ENCODE measurements at regions not wholly inside any gene's neighbourhood (a gene's known extent, or its start where the extent isn't known, plus 50 kb on each side); places are given as distances from the start of the nearest gene placed in this dataset.

DNA sequence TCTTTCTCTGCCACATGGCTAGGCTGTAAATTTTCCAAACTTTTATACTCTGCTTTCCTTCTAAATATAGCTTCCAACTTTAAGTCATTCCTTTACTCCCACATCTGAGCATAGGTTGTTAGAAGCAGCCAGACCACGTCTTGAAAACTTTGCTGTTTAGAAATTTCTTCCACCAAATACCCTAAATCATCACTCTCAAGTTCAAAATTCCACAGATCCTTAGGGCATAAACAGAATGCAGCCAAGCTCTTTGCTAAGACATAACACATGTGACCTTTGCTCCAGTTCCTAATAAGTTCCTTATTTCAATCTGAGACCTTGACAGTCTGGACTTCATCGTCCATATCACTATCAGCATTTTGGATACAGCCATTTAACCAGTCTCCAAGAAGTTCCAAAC, 749.9 kb downstream of the METTL15 start:
- no peak overlapping the region for H3K14ac ChIP-seq (ENCODE audit: low read length)
- no peak overlapping the region for H2BK120ac ChIP-seq (ENCODE audit: insufficient read depth, low read length, poor library complexity)
- no peak overlapping the region for H3K18ac ChIP-seq (ENCODE audit: low read length)
- H3K79me2 ChIP-seq (ENCODE audit: control insufficient read depth, insufficient read depth, low read length, poor library complexity), result no peaks in the 10 kb centered on the region
- WGBS (ENCODE audit: extremely low coverage, insufficient coverage, insufficient read length), result no CpG with 5 or more reads among the region's 2 CpGs
- no peak overlapping the region for H4K12ac ChIP-seq (ENCODE audit: low read depth, low read length)
- H3K4me3 ChIP-seq (ENCODE audit: low read depth, low read length), result no peak overlapping the region
- H3K9me3 ChIP-seq (ENCODE audit: insufficient read depth, low read depth, low read length), result peaks cover 6% of the 10 kb centered on the region
- H3K27me3 ChIP-seq (ENCODE audit: insufficient read depth, low read length), result no peaks in the 10 kb centered on the region
- H3K4me1 ChIP-seq (ENCODE audit: control insufficient read depth in 1 of 2, insufficient read depth in 2 of 2, low read length in 2 of 2), result no peaks in the 10 kb centered on the region
- no peak overlapping the region for H3K9ac ChIP-seq (ENCODE audit: low read length)
- H3K36me3 ChIP-seq (ENCODE audit: control insufficient read depth in 1 of 2, insufficient read depth in 2 of 2, low read length in 2 of 2), result no peaks in the 10 kb centered on the region
- H3K79me1 ChIP-seq (ENCODE audit: low read length), result no peaks in the 10 kb centered on the region
- no peak overlapping the region for H4K91ac ChIP-seq (ENCODE audit: low read depth, low read length)
- H2AK5ac ChIP-seq (ENCODE audit: low read length), result no peak overlapping the region
- DNase-seq, result no peak
- H3K23ac ChIP-seq (ENCODE audit: low read length), result no peak overlapping the region
- no peak overlapping the region for H3K4me2 ChIP-seq (ENCODE audit: low read length)
- no peak overlapping the region for H2AFZ ChIP-seq (ENCODE audit: insufficient read depth, low read length, poor library complexity)
- H2BK12ac ChIP-seq (ENCODE audit: low read length), result no peak overlapping the region
- no peak overlapping the region for H2BK5ac ChIP-seq (ENCODE audit: low read depth, low read length, poor library complexity)
- H4K8ac ChIP-seq (ENCODE audit: low read depth, low read length), result no peak overlapping the region
- H3K27ac ChIP-seq (ENCODE audit: low read depth, low read length), result no peak overlapping the region
- no peak overlapping the region for H3K4ac ChIP-seq (ENCODE audit: low read depth, low read length)

GRCh38 chr11:28849053-28849452, 740.9 kb downstream of the METTL15 start:
- Histone ChIP-seq H2BK120ac (ENCODE audit: insufficient read depth, low read length, poor library complexity) (no peak overlapping the region), H2AFZ (ENCODE audit: insufficient read depth, low read length, poor library complexity) (no peak overlapping the region), H3K18ac (ENCODE audit: low read length) (no peak overlapping the region), H3K23ac (ENCODE audit: low read length) (no peak overlapping the region), H3K4ac (ENCODE audit: low read depth, low read length) (no peak overlapping the region), H3K9me3 (ENCODE audit: insufficient read depth, low read depth, low read length) (peaks cover 3% of the 10 kb centered on the region), H3K36me3 (ENCODE audit: control insufficient read depth in 1 of 2, insufficient read depth in 2 of 2, low read length in 2 of 2) (no peaks in the 10 kb centered on the region), H3K27me3 (ENCODE audit: insufficient read depth, low read length) (no peaks in the 10 kb centered on the region), H3K14ac (ENCODE audit: low read length) (no peak overlapping the region), H3K4me1 (ENCODE audit: control insufficient read depth in 1 of 2, insufficient read depth in 2 of 2, low read length in 2 of 2) (no peaks in the 10 kb centered on the region), H2BK12ac (ENCODE audit: low read length) (no peak overlapping the region), H4K91ac (ENCODE audit: low read depth, low read length) (no peak overlapping the region), H3K79me1 (ENCODE audit: low read length) (no peaks in the 10 kb centered on the region), H4K12ac (ENCODE audit: low read depth, low read length) (no peak overlapping the region), H2BK5ac (ENCODE audit: low read depth, low read length, poor library complexity) (no peak overlapping the region), H3K4me2 (ENCODE audit: low read length) (no peak overlapping the region), H3K9ac (ENCODE audit: low read length) (no peak overlapping the region), H3K4me3 (ENCODE audit: low read depth, low read length) (no peak overlapping the region), H3K79me2 (ENCODE audit: control insufficient read depth, insufficient read depth, low read length, poor library complexity) (no peaks in the 10 kb centered on the region), H2AK5ac (ENCODE audit: low read length) (no peak overlapping the region), H4K8ac (ENCODE audit: low read depth, low read length) (no peak overlapping the region), H3K27ac (ENCODE audit: low read depth, low read length) (no peak overlapping the region)
- no peak for DNase-seq

GRCh38 chr11:28842716-28843115, 734.5 kb downstream of the METTL15 start:
- Histone ChIP-seq H3K4ac (ENCODE audit: low read depth, low read length) (no peak overlapping the region), H2AFZ (ENCODE audit: insufficient read depth, low read length, poor library complexity) (no peak overlapping the region), H4K12ac (ENCODE audit: low read depth, low read length) (no peak overlapping the region), H3K27ac (ENCODE audit: low read depth, low read length) (no peak overlapping the region), H3K23ac (ENCODE audit: low read length) (no peak overlapping the region), H3K79me2 (ENCODE audit: control insufficient read depth, insufficient read depth, low read length, poor library complexity) (no peaks in the 10 kb centered on the region), H2AK5ac (ENCODE audit: low read length) (no peak overlapping the region), H4K91ac (ENCODE audit: low read depth, low read length) (no peak overlapping the region), H3K4me2 (ENCODE audit: low read length) (no peak overlapping the region), H3K9ac (ENCODE audit: low read length) (no peak overlapping the region), H3K36me3 (ENCODE audit: control insufficient read depth in 1 of 2, insufficient read depth in 2 of 2, low read length in 2 of 2) (no peaks in the 10 kb centered on the region), H3K27me3 (ENCODE audit: insufficient read depth, low read length) (no peaks in the 10 kb centered on the region), H3K14ac (ENCODE audit: low read length) (no peak overlapping the region), H4K8ac (ENCODE audit: low read depth, low read length) (no peak overlapping the region), H3K9me3 (ENCODE audit: insufficient read depth, low read depth, low read length) (no peaks in the 10 kb centered on the region), H2BK12ac (ENCODE audit: low read length) (no peak overlapping the region), H3K79me1 (ENCODE audit: low read length) (no peaks in the 10 kb centered on the region), H2BK5ac (ENCODE audit: low read depth, low read length, poor library complexity) (no peak overlapping the region), H3K18ac (ENCODE audit: low read length) (no peak overlapping the region), H3K4me1 (ENCODE audit: control insufficient read depth in 1 of 2, insufficient read depth in 2 of 2, low read length in 2 of 2) (no peaks in the 10 kb centered on the region), H2BK120ac (ENCODE audit: insufficient read depth, low read length, poor library complexity) (no peak overlapping the region), H3K4me3 (ENCODE audit: low read depth, low read length) (no peak overlapping the region)
- no CpG with 5 or more reads among the region's 1 CpG for WGBS (ENCODE audit: extremely low coverage, insufficient coverage, insufficient read length)
- DNase-seq, result no peak

GRCh38 chr11:28838741-28839140, 730.6 kb downstream of the METTL15 start:
- Histone ChIP-seq H2AFZ (ENCODE audit: insufficient read depth, low read length, poor library complexity) (no peak overlapping the region), H2BK5ac (ENCODE audit: low read depth, low read length, poor library complexity) (no peak overlapping the region), H3K79me2 (ENCODE audit: control insufficient read depth, insufficient read depth, low read length, poor library complexity) (no peaks in the 10 kb centered on the region), H3K18ac (ENCODE audit: low read length) (no peak overlapping the region), H3K23ac (ENCODE audit: low read length) (no peak overlapping the region), H3K4me1 (ENCODE audit: control insufficient read depth in 1 of 2, insufficient read depth in 2 of 2, low read length in 2 of 2) (peaks cover 0 to 2% of the 10 kb centered on the region in 2 experiments), H3K4me2 (ENCODE audit: low read length) (no peak overlapping the region), H3K79me1 (ENCODE audit: low read length) (no peaks in the 10 kb centered on the region), H2AK5ac (ENCODE audit: low read length) (no peak overlapping the region), H3K27ac (ENCODE audit: low read depth, low read length) (no peak overlapping the region), H3K4me3 (ENCODE audit: low read depth, low read length) (no peak overlapping the region), H3K4ac (ENCODE audit: low read depth, low read length) (no peak overlapping the region), H3K27me3 (ENCODE audit: insufficient read depth, low read length) (no peaks in the 10 kb centered on the region), H4K91ac (ENCODE audit: low read depth, low read length) (no peak overlapping the region), H2BK12ac (ENCODE audit: low read length) (no peak overlapping the region), H3K36me3 (ENCODE audit: control insufficient read depth in 1 of 2, insufficient read depth in 2 of 2, low read length in 2 of 2) (no peaks in the 10 kb centered on the region), H4K12ac (ENCODE audit: low read depth, low read length) (no peak overlapping the region), H2BK120ac (ENCODE audit: insufficient read depth, low read length, poor library complexity) (no peak overlapping the region), H3K9ac (ENCODE audit: low read length) (no peak overlapping the region), H3K14ac (ENCODE audit: low read length) (no peak overlapping the region), H3K9me3 (ENCODE audit: insufficient read depth, low read depth, low read length) (no peaks in the 10 kb centered on the region), H4K8ac (ENCODE audit: low read depth, low read length) (no peak overlapping the region)
- WGBS (ENCODE audit: extremely low coverage, insufficient coverage, insufficient read length), result no CpG with 5 or more reads among the region's 1 CpG
- DNase-seq, result no peak

Measured in trophoblast cell (in vitro differentiated cells and primary cell).